ENCODE measurements at regions not wholly inside any gene's neighbourhood (a gene's known extent, or its start where the extent isn't known, plus 50 kb on each side); places are given as distances from the start of the nearest gene placed in this dataset.

DNA sequence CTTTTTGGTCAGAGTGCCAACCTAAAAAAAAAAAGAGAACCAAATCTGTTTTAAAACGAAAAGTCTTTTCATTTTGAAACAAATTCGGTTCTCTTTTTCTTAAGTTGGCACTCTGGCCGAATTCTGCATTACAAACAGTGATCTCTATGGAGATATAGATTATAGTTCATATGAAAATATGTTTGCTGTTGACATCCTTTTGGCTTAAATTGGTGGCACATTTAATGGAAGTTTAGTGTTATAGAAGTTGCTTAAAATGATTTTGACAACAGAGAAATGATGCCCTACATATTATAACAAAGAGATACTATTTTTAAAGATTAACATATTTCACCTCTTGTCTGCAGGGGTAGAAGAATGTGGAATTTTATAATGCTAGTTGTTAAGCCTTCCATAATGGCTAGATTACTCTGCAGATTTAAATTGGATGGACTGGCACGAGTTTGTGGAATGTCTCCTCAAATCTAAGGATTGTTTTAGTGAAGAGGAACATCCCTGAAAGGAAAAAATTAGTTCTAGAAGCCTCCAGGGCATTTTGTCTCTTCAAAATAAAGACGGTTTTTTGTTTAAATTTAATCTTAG, 222.9 kb upstream of the CDH2 start:
- no peaks in the 10 kb centered on the region for H3K36me3 Mint-ChIP-seq (ENCODE audit: low read depth)
- no peaks in the 10 kb centered on the region for H3K4me1 Mint-ChIP-seq (ENCODE audit: low read depth)
- peaks cover 11% of the 10 kb centered on the region for H3K9me3 Mint-ChIP-seq
- H3K27me3 Mint-ChIP-seq = no peaks in the 10 kb centered on the region
- H3K27ac Mint-ChIP-seq = no peak overlapping the region
- H3K4me3 Mint-ChIP-seq = no peak overlapping the region

DNA sequence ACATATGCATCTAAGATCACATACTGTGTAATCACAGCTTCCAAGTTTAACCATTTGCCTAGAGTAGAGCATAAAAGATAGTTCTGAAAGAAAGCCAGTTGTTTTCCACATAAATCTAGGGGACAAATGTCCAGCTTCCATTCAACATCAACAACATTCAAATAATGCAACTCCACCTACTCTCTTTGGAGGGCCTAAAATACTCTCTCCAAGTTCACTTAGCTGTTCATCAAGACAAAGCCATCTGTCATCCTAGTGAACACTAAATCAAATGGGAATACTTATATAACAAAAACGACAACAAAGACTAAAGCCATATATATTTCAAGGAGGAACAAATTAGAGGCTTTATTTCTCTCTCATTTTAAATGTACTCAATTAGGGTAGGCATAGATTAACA, 221.5 kb upstream of the CDH2 start:
- Mint-ChIP-seq H3K4me1 (ENCODE audit: low read depth) (no peaks in the 10 kb centered on the region), H3K27me3 (no peaks in the 10 kb centered on the region), H3K36me3 (ENCODE audit: low read depth) (no peaks in the 10 kb centered on the region), H3K4me3 (no peak overlapping the region), H3K27ac (no peak overlapping the region), H3K9me3 (peaks cover 16% of the 10 kb centered on the region)

DNA sequence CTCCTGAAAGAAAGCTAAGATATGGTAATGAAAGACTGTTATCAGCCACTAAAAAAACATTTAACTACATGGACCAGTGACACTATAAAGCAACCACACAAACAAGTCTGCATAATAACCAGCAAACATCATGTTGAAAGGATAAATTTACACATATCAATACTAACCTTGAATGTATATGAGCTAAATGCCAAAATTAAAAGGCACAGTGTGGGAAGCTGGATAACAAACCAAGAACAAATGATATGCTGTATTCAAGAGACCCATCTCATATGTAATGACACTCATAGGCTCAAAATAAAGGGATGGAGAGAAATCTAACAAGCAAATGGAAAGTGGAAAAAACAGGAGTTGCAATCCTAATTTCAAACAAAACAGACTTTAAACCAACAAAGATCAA, 213.1 kb upstream of the CDH2 start:
- Mint-ChIP-seq H3K4me1 (ENCODE audit: low read depth) (no peaks in the 10 kb centered on the region), H3K9me3 (peaks cover 41% of the 10 kb centered on the region), H3K36me3 (ENCODE audit: low read depth) (no peaks in the 10 kb centered on the region), H3K27ac (no peak overlapping the region), H3K4me3 (no peak overlapping the region), H3K27me3 (no peaks in the 10 kb centered on the region)

DNA sequence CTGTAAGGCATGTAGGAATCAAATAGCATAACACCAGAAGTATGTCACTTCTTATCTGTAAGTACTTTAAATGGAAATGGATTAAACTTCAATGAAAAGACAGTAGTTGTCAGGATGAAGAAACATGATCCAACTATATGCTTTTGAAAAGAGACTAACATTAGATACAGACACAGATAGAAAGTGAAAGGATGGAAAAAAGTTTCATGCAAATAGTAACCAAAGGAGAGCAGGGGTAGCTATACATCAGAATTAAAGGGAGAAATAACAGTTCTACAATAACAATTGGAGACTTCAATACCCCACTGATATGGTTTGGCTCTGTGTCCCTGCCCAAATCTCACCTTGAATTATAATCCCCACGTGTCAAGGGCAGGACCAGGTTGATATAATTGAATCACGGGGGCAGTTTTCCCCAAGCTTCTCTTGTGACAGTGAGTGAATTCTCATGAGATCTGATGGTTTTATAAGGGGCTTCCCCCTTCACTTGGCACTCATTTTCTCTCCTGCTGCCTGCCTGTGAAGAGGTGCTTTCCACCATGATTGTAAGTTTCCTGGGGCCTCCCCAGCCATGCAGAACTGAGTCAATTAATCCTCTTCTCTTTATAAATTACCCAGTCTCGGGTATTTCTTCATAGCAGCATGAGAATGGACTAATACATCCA, 205.4 kb upstream of the CDH2 start:
- Mint-ChIP-seq H3K4me1 (ENCODE audit: low read depth) (no peaks in the 10 kb centered on the region), H3K4me3 (no peak overlapping the region), H3K27ac (no peak overlapping the region), H3K9me3 (peaks cover 28% of the 10 kb centered on the region), H3K36me3 (ENCODE audit: low read depth) (no peaks in the 10 kb centered on the region), H3K27me3 (no peaks in the 10 kb centered on the region)

DNA sequence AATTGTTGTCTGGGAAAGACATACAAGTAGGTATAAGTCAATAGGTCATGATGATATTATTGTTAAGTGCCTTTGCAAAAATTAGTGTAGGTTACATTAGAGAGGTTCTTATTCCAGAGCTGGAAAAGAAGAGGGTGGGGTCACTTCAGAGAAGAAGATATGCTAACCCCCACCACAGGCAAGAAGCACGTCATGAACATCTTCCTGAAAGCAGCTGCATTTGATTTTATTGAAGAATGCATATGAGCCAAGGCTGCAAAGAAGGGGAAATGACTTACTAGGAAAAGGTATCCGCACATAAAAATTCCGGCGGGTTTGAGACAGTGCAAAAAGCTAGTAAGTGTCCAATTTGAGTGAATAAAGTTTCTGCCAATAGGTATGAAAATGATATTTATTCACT, 195.3 kb upstream of the CDH2 start:
- H3K4me1 Mint-ChIP-seq (ENCODE audit: low read depth) = no peaks in the 10 kb centered on the region
- H3K27me3 Mint-ChIP-seq = no peaks in the 10 kb centered on the region
- H3K4me3 Mint-ChIP-seq = no peak overlapping the region
- peaks cover 8% of the 10 kb centered on the region for H3K9me3 Mint-ChIP-seq
- H3K36me3 Mint-ChIP-seq (ENCODE audit: low read depth) = no peaks in the 10 kb centered on the region
- no peak overlapping the region for H3K27ac Mint-ChIP-seq

DNA sequence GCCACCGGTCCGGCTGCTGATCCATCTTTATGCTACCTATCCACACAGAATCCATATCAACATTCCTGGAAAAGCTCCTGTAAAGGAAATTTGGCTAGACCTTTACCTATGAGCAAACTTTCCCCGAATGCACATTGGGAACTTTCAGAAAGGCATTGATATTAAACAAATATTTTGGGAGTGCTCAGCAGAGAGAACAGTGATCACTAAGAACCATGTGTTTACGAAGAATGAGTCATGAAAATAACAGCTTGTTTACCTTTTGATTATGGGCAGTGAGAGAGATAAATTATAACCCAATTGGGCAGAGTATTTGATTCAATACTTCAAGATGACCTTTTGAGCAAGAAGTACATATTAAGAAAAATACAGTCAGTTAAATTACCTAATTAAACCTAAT, 189.7 kb upstream of the CDH2 start:
- Mint-ChIP-seq H3K4me3 (no peak overlapping the region), H3K27ac (no peak overlapping the region), H3K27me3 (no peaks in the 10 kb centered on the region), H3K36me3 (ENCODE audit: low read depth) (no peaks in the 10 kb centered on the region), H3K4me1 (ENCODE audit: low read depth) (no peaks in the 10 kb centered on the region), H3K9me3 (peaks cover 14% of the 10 kb centered on the region)

DNA sequence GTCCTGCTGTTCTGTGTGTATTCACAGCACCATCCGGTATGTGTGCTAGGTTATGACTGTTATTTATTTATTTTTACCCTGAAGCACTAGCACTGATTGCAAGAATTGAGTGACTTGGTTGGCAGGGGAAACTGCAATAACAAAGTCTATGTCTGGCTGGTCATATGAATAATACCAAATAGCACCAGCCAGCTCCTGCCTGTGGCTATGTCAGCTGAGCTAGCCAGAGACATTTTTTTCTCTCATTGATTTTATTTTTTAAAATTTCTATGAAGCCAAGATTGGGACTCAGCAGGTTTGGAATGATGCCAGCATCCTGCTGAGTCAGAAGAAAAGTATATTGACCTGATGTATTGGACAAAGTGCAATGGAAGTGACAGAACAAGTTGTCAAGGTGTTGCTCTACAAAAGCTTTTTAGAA, 188.5 kb upstream of the CDH2 start:
- no peaks in the 10 kb centered on the region for H3K36me3 Mint-ChIP-seq (ENCODE audit: low read depth)
- no peaks in the 10 kb centered on the region for H3K27me3 Mint-ChIP-seq
- no peaks in the 10 kb centered on the region for H3K4me1 Mint-ChIP-seq (ENCODE audit: low read depth)
- H3K27ac Mint-ChIP-seq = no peak overlapping the region
- H3K4me3 Mint-ChIP-seq = no peak overlapping the region
- peaks cover 18% of the 10 kb centered on the region for H3K9me3 Mint-ChIP-seq

DNA sequence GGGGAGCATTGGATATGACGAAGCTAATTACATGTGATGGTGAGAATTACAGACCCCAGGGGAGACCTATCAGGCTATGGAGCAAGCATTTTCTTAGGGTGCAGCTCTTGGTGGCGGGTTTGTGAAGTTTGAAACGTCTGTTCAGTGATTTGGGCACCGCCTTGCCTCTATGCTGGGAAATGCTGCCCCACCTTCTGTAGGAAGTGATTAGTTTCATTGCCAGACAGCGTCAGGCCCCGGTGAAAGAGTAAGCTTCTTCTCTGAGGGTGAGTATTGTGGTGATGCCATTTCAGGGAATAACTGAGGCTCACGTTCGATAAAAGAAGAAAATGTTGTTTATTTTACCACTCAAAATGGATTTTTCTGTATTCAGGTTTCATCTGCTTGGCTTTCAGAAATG, 186.2 kb upstream of the CDH2 start:
- no peaks in the 10 kb centered on the region for H3K36me3 Mint-ChIP-seq (ENCODE audit: low read depth)
- no peaks in the 10 kb centered on the region for H3K4me1 Mint-ChIP-seq (ENCODE audit: low read depth)
- no peak overlapping the region for H3K4me3 Mint-ChIP-seq
- H3K27ac Mint-ChIP-seq = no peak overlapping the region
- peaks cover 19% of the 10 kb centered on the region for H3K9me3 Mint-ChIP-seq
- H3K27me3 Mint-ChIP-seq = no peaks in the 10 kb centered on the region

DNA sequence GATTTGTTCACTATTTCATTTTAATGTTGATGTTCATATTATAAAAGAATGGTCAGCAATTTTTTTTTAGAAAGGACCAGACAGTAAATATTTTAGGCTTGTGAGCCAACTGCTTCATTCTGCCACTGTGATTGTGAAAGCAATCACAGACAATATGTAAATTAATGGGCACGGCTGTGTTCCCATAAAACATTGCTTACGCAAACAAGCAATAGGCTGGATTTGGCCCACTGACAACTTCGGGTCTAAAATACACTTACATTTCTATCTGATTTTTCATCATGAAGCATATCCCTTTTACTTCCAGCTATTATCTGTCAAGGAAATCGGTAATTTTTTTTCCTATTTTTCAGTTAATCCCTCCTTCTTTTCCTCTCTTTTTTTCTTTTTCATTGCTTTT, 182.2 kb upstream of the CDH2 start:
- Mint-ChIP-seq H3K36me3 (ENCODE audit: low read depth) (no peaks in the 10 kb centered on the region), H3K27me3 (no peaks in the 10 kb centered on the region), H3K4me1 (ENCODE audit: low read depth) (no peaks in the 10 kb centered on the region), H3K9me3 (peaks cover 15% of the 10 kb centered on the region), H3K27ac (no peak overlapping the region), H3K4me3 (no peak overlapping the region)

DNA sequence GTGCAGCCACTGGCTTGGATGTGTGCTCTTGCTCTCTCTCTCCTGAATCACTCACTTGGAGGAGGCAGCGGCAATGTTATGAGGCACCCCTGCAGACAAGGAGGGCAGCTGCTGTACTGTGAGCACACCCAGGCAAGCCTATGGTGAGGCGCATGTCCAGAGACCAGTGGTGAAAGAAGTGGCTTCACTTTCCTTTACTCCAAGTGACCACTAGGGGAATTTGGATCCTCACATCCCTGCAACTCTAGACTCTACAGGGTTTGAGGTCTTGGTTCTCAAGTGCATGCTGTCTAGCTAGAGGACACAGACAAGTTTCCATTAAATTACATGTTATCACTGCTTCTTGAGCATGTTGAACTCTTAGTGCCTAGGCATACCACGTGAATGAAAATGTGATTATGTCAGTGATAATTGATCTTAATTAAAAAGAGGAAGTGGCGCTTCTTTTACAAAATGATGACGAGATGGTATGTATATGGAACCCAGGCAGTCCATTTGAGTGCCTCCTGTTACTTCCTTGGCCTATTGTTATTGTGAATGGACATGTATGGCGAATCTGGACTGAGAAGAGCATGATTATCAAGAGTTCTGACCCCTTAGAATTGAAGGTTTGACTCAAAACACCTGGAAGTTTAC, 181.0 kb upstream of the CDH2 start:
- H3K9me3 Mint-ChIP-seq = peaks cover 15% of the 10 kb centered on the region
- H3K27me3 Mint-ChIP-seq = no peaks in the 10 kb centered on the region

DNA sequence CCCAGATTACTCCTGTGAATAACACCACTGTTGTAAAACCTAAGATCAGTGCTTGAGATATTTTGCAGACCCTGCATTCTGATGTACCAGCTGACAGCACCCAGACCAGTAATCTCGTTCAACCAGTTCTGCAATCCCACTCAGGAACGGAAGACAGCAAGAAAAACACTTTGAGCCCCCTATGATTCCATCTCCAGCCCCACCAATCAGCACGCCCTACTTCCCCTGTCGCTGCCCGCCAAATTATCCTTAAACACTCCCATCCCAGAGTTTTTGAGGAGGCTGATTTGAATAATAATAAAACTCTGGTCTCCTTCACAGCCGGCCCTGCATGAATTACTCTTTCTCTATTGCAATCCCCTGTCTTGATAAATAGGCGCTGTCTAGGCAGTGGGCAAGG, 173.9 kb upstream of the CDH2 start:
- Mint-ChIP-seq H3K4me1 (ENCODE audit: low read depth) (no peaks in the 10 kb centered on the region), H3K27me3 (no peaks in the 10 kb centered on the region), H3K9me3 (peaks cover 11% of the 10 kb centered on the region), H3K36me3 (ENCODE audit: low read depth) (no peaks in the 10 kb centered on the region), H3K27ac (no peak overlapping the region), H3K4me3 (no peak overlapping the region)

More for the DNA sequence above, 181.0 kb upstream of the CDH2 start:
- H3K27ac Mint-ChIP-seq = no peak overlapping the region
- no peak overlapping the region for H3K4me3 Mint-ChIP-seq
- no peaks in the 10 kb centered on the region for H3K4me1 Mint-ChIP-seq (ENCODE audit: low read depth)
- no peaks in the 10 kb centered on the region for H3K36me3 Mint-ChIP-seq (ENCODE audit: low read depth)

DNA sequence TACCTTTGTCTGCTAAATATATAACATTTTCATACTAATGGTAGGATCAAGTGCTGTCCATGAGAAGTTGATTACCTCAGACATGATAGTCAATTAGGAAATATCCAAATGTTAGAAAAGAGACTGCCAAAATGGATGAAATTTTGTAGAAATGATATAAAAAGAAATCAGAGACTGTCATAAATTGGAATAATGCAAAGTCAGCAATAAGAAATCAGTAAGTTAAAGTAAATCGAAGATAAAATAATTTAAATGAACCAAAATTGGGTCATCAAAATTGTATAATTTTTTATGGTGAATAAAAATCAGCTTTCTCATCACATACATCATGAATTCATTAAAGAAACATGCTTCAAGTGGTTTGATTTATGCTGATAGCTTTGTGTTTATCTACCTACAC, 165.3 kb upstream of the CDH2 start:
- H3K27ac Mint-ChIP-seq = no peak overlapping the region
- no peaks in the 10 kb centered on the region for H3K4me1 Mint-ChIP-seq (ENCODE audit: low read depth)
- no peaks in the 10 kb centered on the region for H3K36me3 Mint-ChIP-seq (ENCODE audit: low read depth)
- H3K27me3 Mint-ChIP-seq = no peaks in the 10 kb centered on the region
- H3K9me3 Mint-ChIP-seq = peaks cover 16% of the 10 kb centered on the region
- no peak overlapping the region for H3K4me3 Mint-ChIP-seq

DNA sequence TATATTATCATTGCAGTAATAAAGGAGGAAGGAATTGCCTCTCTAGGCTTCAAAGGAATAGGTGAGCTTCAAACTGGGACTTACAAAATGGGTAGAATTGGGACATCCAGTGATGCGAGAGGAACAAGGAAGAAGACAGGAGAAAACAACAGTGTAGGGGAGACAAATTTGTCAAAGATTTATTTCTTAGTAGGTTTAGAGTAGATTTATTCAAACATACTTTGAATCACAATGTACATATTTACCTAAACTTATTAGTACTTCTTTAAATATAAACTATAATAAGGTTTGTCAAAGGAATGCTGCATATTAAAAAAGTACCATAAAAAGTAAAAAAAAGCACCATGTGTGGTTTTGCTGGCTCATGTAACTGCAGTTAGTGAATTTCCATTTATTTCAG, 161.4 kb upstream of the CDH2 start:
- H3K27ac Mint-ChIP-seq = no peak overlapping the region
- no peaks in the 10 kb centered on the region for H3K36me3 Mint-ChIP-seq (ENCODE audit: low read depth)
- H3K4me3 Mint-ChIP-seq = no peak overlapping the region
- H3K4me1 Mint-ChIP-seq (ENCODE audit: low read depth) = no peaks in the 10 kb centered on the region
- H3K27me3 Mint-ChIP-seq = no peaks in the 10 kb centered on the region
- H3K9me3 Mint-ChIP-seq = peaks cover 17% of the 10 kb centered on the region

DNA sequence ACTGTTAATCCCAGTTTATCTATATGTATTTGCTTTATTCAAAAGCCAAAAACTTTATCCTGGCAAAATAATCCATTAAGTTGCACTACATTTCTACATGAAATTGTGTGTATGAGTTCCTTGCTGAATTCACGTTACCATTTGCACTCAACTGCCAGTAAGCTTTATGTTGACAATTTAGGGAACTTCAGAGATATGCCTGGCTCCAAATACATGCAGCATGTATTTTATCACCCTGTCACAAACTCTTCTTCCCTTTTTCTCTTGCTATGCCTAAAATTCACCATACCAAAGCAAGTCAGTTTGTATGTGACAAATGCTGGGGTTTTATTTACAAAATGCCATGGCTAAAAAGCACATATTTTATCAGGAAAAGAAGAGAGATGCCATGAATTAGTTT, 157.6 kb upstream of the CDH2 start:
- Mint-ChIP-seq H3K27me3 (no peaks in the 10 kb centered on the region), H3K4me3 (no peak overlapping the region), H3K36me3 (ENCODE audit: low read depth) (no peaks in the 10 kb centered on the region), H3K9me3 (peaks cover 20% of the 10 kb centered on the region), H3K4me1 (ENCODE audit: low read depth) (no peaks in the 10 kb centered on the region), H3K27ac (no peak overlapping the region)

DNA sequence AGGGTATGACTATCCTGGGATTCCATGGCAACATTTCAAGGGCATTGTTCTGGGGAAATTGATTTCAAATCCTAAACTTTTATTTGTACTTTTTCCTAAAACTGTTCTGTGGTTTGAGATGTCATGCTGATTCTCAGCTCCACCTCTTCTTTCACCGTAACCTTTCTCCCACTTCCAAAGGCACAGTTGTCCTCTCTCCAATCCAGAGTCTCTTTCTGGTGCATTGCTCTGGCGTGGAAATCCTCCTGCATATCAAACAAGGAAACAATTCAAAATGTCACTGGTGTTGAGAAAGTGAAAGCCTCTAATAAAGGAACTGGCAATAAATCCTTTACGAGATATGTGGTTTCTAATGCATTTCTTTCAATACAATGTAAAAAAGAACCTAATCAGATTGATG, 155.1 kb upstream of the CDH2 start:
- H3K4me3 Mint-ChIP-seq = no peak overlapping the region
- H3K27ac Mint-ChIP-seq = no peak overlapping the region
- H3K4me1 Mint-ChIP-seq (ENCODE audit: low read depth) = no peaks in the 10 kb centered on the region
- H3K9me3 Mint-ChIP-seq = peaks cover 12% of the 10 kb centered on the region
- H3K36me3 Mint-ChIP-seq (ENCODE audit: low read depth) = no peaks in the 10 kb centered on the region
- H3K27me3 Mint-ChIP-seq = no peaks in the 10 kb centered on the region

DNA sequence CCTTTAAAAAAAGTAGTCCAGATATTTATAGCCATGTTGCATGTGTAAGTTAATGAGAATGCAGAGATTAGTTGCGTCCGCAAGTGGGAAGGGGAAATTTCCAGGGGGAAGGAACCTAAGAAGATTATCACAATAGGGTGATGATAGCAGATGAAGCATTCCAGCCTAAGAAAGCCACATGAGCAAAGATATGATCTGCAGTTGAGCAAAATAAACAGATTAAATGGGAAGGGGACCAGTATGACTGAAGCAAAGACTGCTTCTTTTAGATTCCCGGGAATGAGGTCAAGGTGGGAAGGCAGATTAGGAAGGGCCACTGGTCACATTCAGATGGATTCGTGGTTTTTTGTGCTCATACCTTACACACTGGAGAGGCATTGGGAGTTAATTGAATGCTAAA, 154.6 kb upstream of the CDH2 start:
- H3K27ac Mint-ChIP-seq = no peak overlapping the region
- H3K4me1 Mint-ChIP-seq (ENCODE audit: low read depth) = no peaks in the 10 kb centered on the region
- no peak overlapping the region for H3K4me3 Mint-ChIP-seq
- no peaks in the 10 kb centered on the region for H3K27me3 Mint-ChIP-seq
- no peaks in the 10 kb centered on the region for H3K36me3 Mint-ChIP-seq (ENCODE audit: low read depth)
- peaks cover 12% of the 10 kb centered on the region for H3K9me3 Mint-ChIP-seq
